Ishikawa (cell line): ENCODE measurements at regions not wholly inside any gene's neighbourhood (a gene's known extent, or its start where the extent isn't known, plus 50 kb on each side); places are given as distances from the start of the nearest gene placed in this dataset.

Experiments
- CEBPB ChIP-seq: IDR thresholded peaks from 2 replicates; pipeline ENCODE4 v1.6.1; 2012
- CREB1 ChIP-seq: IDR thresholded peaks from 2 replicates; pipeline ENCODE4 v1.6.1; 2012; ENCODE audit warnings: low read depth
- EGR1 ChIP-seq: IDR thresholded peaks from 2 replicates; pipeline ENCODE4 v1.6.1; 2012
- EP300 ChIP-seq: IDR thresholded peaks from 2 replicates; pipeline ENCODE4 v1.6.1; 2012; ENCODE audit warnings: borderline replicate concordance
- FOXM1 ChIP-seq: IDR thresholded peaks from 2 replicates; pipeline ENCODE4 v1.6.1; 2012; ENCODE audit warnings: low read depth, borderline replicate concordance
- MAX ChIP-seq: IDR thresholded peaks from 2 replicates; pipeline ENCODE4 v1.6.1; 2012
- NFIC ChIP-seq: IDR thresholded peaks from 2 replicates; pipeline ENCODE4 v1.6.1; 2012
- RAD21 ChIP-seq: IDR thresholded peaks from 2 replicates; pipeline ENCODE4 v1.6.1; 2012; ENCODE audit warnings: low read depth
- REST ChIP-seq: IDR thresholded peaks from 2 replicates; pipeline ENCODE4 v1.6.1; 2012; ENCODE audit warnings: low read depth, mild to moderate bottlenecking
- TAF1 ChIP-seq: IDR thresholded peaks from 2 replicates; pipeline ENCODE4 v1.6.1; 2012; ENCODE audit warnings: low read depth, mild to moderate bottlenecking
- TCF12 ChIP-seq: IDR thresholded peaks from 2 replicates; pipeline ENCODE4 v1.6.1; 2012; ENCODE audit warnings: low read depth
- TEAD4 ChIP-seq: IDR thresholded peaks from 2 replicates; pipeline ENCODE4 v1.6.1; 2012
- USF1 ChIP-seq: IDR thresholded peaks from 2 replicates; pipeline ENCODE4 v1.6.1; 2012
- YY1 ChIP-seq: IDR thresholded peaks from 2 replicates; pipeline ENCODE4 v1.6.1; 2012; ENCODE audit warnings: low read depth
- ZBTB7A ChIP-seq: IDR thresholded peaks from 2 replicates; pipeline ENCODE4 v1.6.1; 2012; ENCODE audit warnings: low read depth

- TF ChIP-seq CREB1 (no peak), TCF12 (no peak), TEAD4 (no peak), USF1 (no peak), REST (no peak), YY1 (no peak), FOXM1 (no peak), NFIC (no peak), EP300 (no peak), MAX (no peak), TAF1 (no peak), ZBTB7A (no peak), EGR1 (no peak), RAD21 (no peak), CEBPB (no peak)
Measured at GRCh38 chr4:4647041-4647440, 105.2 kb upstream of the STX18 start.

GRCh38 chr4:4645743-4646142 lies 103.9 kb upstream of the STX18 start:
- no peak for TF ChIP-seq TEAD4
- no peak for TF ChIP-seq EP300
- TF ChIP-seq ZBTB7A: no peak
- no peak for TF ChIP-seq YY1

- no peak for TF ChIP-seq REST
- TF ChIP-seq TCF12: no peak
- TF ChIP-seq FOXM1: no peak
- TF ChIP-seq TAF1: no peak
- no peak for TF ChIP-seq YY1
- no peak for TF ChIP-seq RAD21
- TF ChIP-seq TEAD4: no peak
- TF ChIP-seq CREB1: no peak
- TF ChIP-seq ZBTB7A: no peak
- TF ChIP-seq EGR1: no peak
- TF ChIP-seq NFIC: no peak
- TF ChIP-seq CEBPB: no peak
- TF ChIP-seq USF1: no peak
- TF ChIP-seq MAX: no peak
- no peak for TF ChIP-seq EP300
Measured at GRCh38 chr4:4643306-4643705, 101.5 kb upstream of the STX18 start.

- TF ChIP-seq NFIC: no peak
- no peak for TF ChIP-seq USF1
- no peak for TF ChIP-seq ZBTB7A
- TF ChIP-seq EGR1: no peak
- no peak for TF ChIP-seq YY1
- no peak for TF ChIP-seq RAD21
- TF ChIP-seq FOXM1: no peak
- TF ChIP-seq EP300: no peak
Measured at GRCh38 chr4:4642496-4643000, 100.7 kb upstream of the STX18 start.

- TF ChIP-seq NFIC: no peak
- TF ChIP-seq TCF12: no peak
- no peak for TF ChIP-seq TAF1
- no peak for TF ChIP-seq RAD21
- no peak for TF ChIP-seq FOXM1
- TF ChIP-seq CEBPB: no peak
- TF ChIP-seq REST: no peak
- TF ChIP-seq ZBTB7A: no peak
- no peak for TF ChIP-seq CREB1
- TF ChIP-seq YY1: no peak
- no peak for TF ChIP-seq EP300
Measured at GRCh38 chr4:4641661-4642495, 100.0 kb upstream of the STX18 start.
